ENCODE measurements at regions not wholly inside any gene's neighbourhood (a gene's known extent, or its start where the extent isn't known, plus 50 kb on each side); places are given as distances from the start of the nearest gene placed in this dataset.

GRCh38 chr3:124396339-124396950, 333.8 kb upstream of the UMPS start:
- ChIA-PET POLR2A (no interaction called here), CTCF (no interaction called here)
- TF ChIP-seq CTCF (IDR thresholded peaks at IDR 0.05; ENCODE audit: control extremely low read depth, extremely low read depth, low read depth, missing control alignments), result no peak
- no peak for DNase-seq (ENCODE audit: extremely low spot score)

- ChIA-PET POLR2A (no interaction called here), CTCF (interaction anchor here (1.2 kb wide), 1 partner anchor 66 kb away, joined by 3 read pairs; no protein-coding TSS in a partner anchor)
- DNase-seq (ENCODE audit: extremely low spot score), result no peak
- TF ChIP-seq CTCF (IDR thresholded peaks at IDR 0.05; ENCODE audit: control extremely low read depth, extremely low read depth, low read depth, missing control alignments), result no peak
These were observed 333.2 kb upstream of the UMPS start for GRCh38 chr3:124397088-124397487.

GRCh38 chr3:124398594-124398993, 331.7 kb upstream of the UMPS start:
- no peak for DNase-seq (ENCODE audit: extremely low spot score)
- ChIA-PET POLR2A (no interaction called here), CTCF (no interaction called here)
- TF ChIP-seq CTCF (IDR thresholded peaks at IDR 0.05; ENCODE audit: control extremely low read depth, extremely low read depth, low read depth, missing control alignments), result no peak

GRCh38 chr3:124401843-124402242, 328.4 kb upstream of the UMPS start:
- no peak for DNase-seq (ENCODE audit: extremely low spot score)
- CTCF ChIA-PET, result interaction anchor here (1.2 kb wide), 1 partner anchor 19 kb away, joined by 3 read pairs; no protein-coding TSS in a partner anchor
- POLR2A ChIA-PET, result no interaction called here
- TF ChIP-seq CTCF (IDR thresholded peaks at IDR 0.05; ENCODE audit: control extremely low read depth, extremely low read depth, low read depth, missing control alignments), result no peak

- TF ChIP-seq CTCF (IDR thresholded peaks at IDR 0.05; ENCODE audit: control extremely low read depth, extremely low read depth, low read depth, missing control alignments), result no peak
- POLR2A ChIA-PET, result no interaction called here
- CTCF ChIA-PET, result interaction anchor here (1.2 kb wide), 1 partner anchor 20 kb away, joined by 3 read pairs; no protein-coding TSS in a partner anchor
- no peak for DNase-seq (ENCODE audit: extremely low spot score)
These were observed 327.5 kb upstream of the UMPS start for GRCh38 chr3:124402791-124403190.

- CTCF ChIA-PET, result interaction anchor here (0.9 kb wide), 3 partner anchors 13 to 20 kb away, joined by 3 to 4 read pairs (median 3); no protein-coding TSS in a partner anchor
- no peak for DNase-seq (ENCODE audit: extremely low spot score)
- POLR2A ChIA-PET, result no interaction called here
- no peak for TF ChIP-seq CTCF (IDR thresholded peaks at IDR 0.05; ENCODE audit: control extremely low read depth, extremely low read depth, low read depth, missing control alignments)
These were observed 325.6 kb upstream of the UMPS start for GRCh38 chr3:124404621-124405020.

Data from GM10248 (cell line).